ENCODE measurements at regions not wholly inside any gene's neighbourhood (a gene's known extent, or its start where the extent isn't known, plus 50 kb on each side); places are given as distances from the start of the nearest gene placed in this dataset.

DNA sequence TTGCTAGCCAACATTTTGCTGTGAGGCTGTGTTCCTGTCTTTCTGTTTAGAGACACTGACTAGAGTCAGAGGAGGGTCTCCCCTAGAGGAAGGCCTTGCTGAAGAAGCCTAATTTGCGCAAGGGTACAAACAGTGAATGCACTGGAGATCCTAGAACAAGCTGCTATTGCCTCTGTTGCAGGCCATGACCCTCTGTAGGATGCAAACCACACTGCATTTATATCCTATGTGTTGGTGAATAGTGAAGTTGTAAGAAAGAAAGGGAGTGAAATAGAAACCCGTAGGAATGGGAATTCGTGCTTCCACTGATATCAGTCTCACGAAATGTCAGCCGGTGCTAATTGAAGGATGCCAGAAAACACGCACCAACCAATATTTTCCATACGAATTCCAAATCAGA, 88.2 kb downstream of the GJA1 start:
- Histone ChIP-seq H3K9me2 (ENCODE audit: insufficient read depth, low read length) (no peaks in the 10 kb centered on the region), H2AFZ (ENCODE audit: low read depth, low read length) (peak overlapping the region; percentile 4), H3K27ac (ENCODE audit: low read length) (peak overlapping the region; percentile 8), H3K79me2 (replicated peaks; ENCODE audit: insufficient read depth, low read length) (no peaks in the 10 kb centered on the region), H3F3A (ENCODE audit: insufficient read depth, low read length, poor library complexity, severe bottlenecking) (no peaks in the 10 kb centered on the region), H4K20me1 (ENCODE audit: insufficient read depth) (no peaks in the 10 kb centered on the region), H3K4me3 (ENCODE audit: low read length) (no peak overlapping the region), H3K36me3 (ENCODE audit: insufficient read depth, low read length) (no peaks in the 10 kb centered on the region), H3K27me3 (ENCODE audit: insufficient read depth, low read depth, low read length) (no peaks in the 10 kb centered on the region), H3K9me3 (ENCODE audit: low read length) (no peaks in the 10 kb centered on the region), H3K9ac (ENCODE audit: low read length) (no peak overlapping the region), H3K4me2 (ENCODE audit: low read length) (no peak overlapping the region)
- TF ChIP-seq, protein P1, sequence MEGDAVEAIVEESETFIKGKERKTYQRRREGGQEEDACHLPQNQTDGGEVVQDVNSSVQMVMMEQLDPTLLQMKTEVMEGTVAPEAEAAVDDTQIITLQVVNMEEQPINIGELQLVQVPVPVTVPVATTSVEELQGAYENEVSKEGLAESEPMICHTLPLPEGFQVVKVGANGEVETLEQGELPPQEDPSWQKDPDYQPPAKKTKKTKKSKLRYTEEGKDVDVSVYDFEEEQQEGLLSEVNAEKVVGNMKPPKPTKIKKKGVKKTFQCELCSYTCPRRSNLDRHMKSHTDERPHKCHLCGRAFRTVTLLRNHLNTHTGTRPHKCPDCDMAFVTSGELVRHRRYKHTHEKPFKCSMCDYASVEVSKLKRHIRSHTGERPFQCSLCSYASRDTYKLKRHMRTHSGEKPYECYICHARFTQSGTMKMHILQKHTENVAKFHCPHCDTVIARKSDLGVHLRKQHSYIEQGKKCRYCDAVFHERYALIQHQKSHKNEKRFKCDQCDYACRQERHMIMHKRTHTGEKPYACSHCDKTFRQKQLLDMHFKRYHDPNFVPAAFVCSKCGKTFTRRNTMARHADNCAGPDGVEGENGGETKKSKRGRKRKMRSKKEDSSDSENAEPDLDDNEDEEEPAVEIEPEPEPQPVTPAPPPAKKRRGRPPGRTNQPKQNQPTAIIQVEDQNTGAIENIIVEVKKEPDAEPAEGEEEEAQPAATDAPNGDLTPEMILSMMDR (IDR thresholded peaks at IDR 0.05; ENCODE audit: poor library complexity, severe bottlenecking), result peak; percentile 12
- TF ChIP-seq SMC3 (conservative IDR thresholded peaks at IDR 0.05; ENCODE audit: poor library complexity), result no peak
- no peak for TF ChIP-seq RAD21 (conservative IDR thresholded peaks at IDR 0.05)
- TF ChIP-seq TAF1 (IDR thresholded peaks at IDR 0.05; ENCODE audit: low read depth), result no peak
- no peak for TF ChIP-seq EZH2 (IDR thresholded peaks at IDR 0.05; ENCODE audit: borderline replicate concordance, insufficient read depth, low read length, poor library complexity, severe bottlenecking)

DNA sequence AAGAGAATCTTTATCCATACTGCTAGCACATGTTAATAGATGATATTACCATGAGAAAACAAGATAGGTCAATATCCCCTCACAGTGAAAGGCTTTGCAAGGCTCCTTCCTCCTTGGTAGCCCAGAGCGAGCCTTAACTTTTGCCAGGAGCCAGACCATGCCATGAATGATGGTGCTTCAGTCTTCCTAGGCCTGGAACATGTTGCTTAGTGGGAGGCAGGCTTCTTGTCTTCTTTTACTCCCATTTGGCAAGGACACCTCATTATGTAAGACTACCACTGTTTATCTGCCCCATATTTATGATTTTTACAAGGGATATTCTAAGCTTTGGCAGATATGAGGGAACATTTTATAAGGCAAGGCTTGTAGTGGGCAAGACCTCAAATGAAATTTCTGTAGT, 90.8 kb downstream of the GJA1 start:
- no peak overlapping the region for H2AFZ ChIP-seq (ENCODE audit: low read depth, low read length)
- H3K27me3 ChIP-seq (ENCODE audit: insufficient read depth, low read depth, low read length), result no peaks in the 10 kb centered on the region
- no peaks in the 10 kb centered on the region for H3K79me2 ChIP-seq (replicated peaks; ENCODE audit: insufficient read depth, low read length)
- no peaks in the 10 kb centered on the region for H3K9me2 ChIP-seq (ENCODE audit: insufficient read depth, low read length)
- H3K36me3 ChIP-seq (ENCODE audit: insufficient read depth, low read length), result no peaks in the 10 kb centered on the region
- H4K20me1 ChIP-seq (ENCODE audit: insufficient read depth), result no peaks in the 10 kb centered on the region
- no peaks in the 10 kb centered on the region for H3F3A ChIP-seq (ENCODE audit: insufficient read depth, low read length, poor library complexity, severe bottlenecking)
- H3K9ac ChIP-seq (ENCODE audit: low read length), result no peak overlapping the region
- no peak overlapping the region for H3K4me2 ChIP-seq (ENCODE audit: low read length)
- no peak for TF ChIP-seq RAD21 (conservative IDR thresholded peaks at IDR 0.05)
- TF ChIP-seq, protein P2, sequence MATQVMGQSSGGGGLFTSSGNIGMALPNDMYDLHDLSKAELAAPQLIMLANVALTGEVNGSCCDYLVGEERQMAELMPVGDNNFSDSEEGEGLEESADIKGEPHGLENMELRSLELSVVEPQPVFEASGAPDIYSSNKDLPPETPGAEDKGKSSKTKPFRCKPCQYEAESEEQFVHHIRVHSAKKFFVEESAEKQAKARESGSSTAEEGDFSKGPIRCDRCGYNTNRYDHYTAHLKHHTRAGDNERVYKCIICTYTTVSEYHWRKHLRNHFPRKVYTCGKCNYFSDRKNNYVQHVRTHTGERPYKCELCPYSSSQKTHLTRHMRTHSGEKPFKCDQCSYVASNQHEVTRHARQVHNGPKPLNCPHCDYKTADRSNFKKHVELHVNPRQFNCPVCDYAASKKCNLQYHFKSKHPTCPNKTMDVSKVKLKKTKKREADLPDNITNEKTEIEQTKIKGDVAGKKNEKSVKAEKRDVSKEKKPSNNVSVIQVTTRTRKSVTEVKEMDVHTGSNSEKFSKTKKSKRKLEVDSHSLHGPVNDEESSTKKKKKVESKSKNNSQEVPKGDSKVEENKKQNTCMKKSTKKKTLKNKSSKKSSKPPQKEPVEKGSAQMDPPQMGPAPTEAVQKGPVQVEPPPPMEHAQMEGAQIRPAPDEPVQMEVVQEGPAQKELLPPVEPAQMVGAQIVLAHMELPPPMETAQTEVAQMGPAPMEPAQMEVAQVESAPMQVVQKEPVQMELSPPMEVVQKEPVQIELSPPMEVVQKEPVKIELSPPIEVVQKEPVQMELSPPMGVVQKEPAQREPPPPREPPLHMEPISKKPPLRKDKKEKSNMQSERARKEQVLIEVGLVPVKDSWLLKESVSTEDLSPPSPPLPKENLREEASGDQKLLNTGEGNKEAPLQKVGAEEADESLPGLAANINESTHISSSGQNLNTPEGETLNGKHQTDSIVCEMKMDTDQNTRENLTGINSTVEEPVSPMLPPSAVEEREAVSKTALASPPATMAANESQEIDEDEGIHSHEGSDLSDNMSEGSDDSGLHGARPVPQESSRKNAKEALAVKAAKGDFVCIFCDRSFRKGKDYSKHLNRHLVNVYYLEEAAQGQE (IDR thresholded peaks at IDR 0.05; ENCODE audit: borderline replicate concordance), result no peak
- TF ChIP-seq EZH2 (IDR thresholded peaks at IDR 0.05; ENCODE audit: borderline replicate concordance, insufficient read depth, low read length, poor library complexity, severe bottlenecking), result no peak
- TF ChIP-seq, protein P1 (IDR thresholded peaks at IDR 0.05; ENCODE audit: poor library complexity, severe bottlenecking), result no peak
- no peak for TF ChIP-seq EP300 (conservative IDR thresholded peaks at IDR 0.05; ENCODE audit: poor library complexity, severe bottlenecking)
- no peak for TF ChIP-seq MXI1 (conservative IDR thresholded peaks at IDR 0.05; ENCODE audit: poor library complexity, severe bottlenecking)
- TF ChIP-seq POLR2AphosphoS5 (IDR thresholded peaks at IDR 0.05), result no peak
- no peak for TF ChIP-seq SMC3 (conservative IDR thresholded peaks at IDR 0.05; ENCODE audit: poor library complexity)
- TF ChIP-seq TAF1 (IDR thresholded peaks at IDR 0.05; ENCODE audit: low read depth), result no peak
- H3K4me3 ChIP-seq (ENCODE audit: low read length), result no peak overlapping the region
- no peak overlapping the region for H3K27ac ChIP-seq (ENCODE audit: low read length)
- no peaks in the 10 kb centered on the region for H3K9me3 ChIP-seq (ENCODE audit: low read length)
